GM08714 (cell line): ENCODE measurements at regions not wholly inside any gene's neighbourhood (a gene's known extent, or its start where the extent isn't known, plus 50 kb on each side); places are given as distances from the start of the nearest gene placed in this dataset.

ENCODE experiments used
- H3K4me3 ChIP-seq: fragments of 200-500 bp; sonication (Bioruptor generic); 2 replicates; pipeline ENCODE4 v1.5.1; 2014; ENCODE audit warnings: mild to moderate bottlenecking, low read length, inconsistent platforms
- ZNF274 ChIP-seq: IDR thresholded peaks from 2 replicates; pipeline ENCODE4 v1.6.1; 2012; ENCODE audit warnings: mild to moderate bottlenecking, low read depth, low read length

GRCh38 chr2:155372969-155373368, 674.5 kb downstream of the KCNJ3 start:
- H3K4me3 ChIP-seq: no peak overlapping the region
- no peak for TF ChIP-seq ZNF274

DNA sequence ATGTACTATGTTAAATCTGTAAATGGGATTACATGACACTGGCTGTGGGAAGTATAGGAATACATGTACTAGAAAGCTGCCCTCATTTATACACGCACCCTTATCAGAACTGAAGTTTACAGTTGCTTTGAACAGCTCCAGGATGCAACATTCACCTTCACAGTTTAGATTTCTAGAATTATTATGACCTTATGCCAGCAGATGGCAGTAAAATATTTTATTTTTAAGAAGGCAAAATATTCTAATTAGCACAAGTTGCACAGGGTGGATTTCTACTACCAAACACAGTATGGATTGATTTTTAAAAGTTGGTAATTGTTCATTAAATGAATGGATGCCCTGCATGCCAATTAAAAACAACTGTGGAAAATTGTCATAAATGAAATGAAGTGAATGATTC, 670.4 kb downstream of the KCNJ3 start:
- no peak for TF ChIP-seq ZNF274

DNA sequence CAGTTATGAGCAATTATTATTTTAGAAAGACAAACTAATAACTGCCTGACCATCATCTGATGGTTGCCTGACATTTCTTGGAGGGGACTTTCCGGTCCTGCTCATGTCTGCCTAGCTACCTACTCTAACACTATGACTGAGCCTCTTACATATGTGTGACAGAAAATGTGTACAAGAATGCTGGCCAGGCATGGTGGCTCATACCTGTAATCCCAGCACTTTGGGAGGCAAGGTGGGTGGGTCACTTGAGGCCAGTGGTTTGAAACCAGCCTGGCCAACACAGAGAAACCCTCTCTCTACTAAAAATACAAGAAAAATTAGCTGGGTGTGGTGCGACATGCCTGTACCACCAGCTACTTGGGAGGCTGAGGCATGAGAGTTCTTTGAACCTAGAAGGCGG, 666.3 kb downstream of the KCNJ3 start:
- TF ChIP-seq ZNF274: no peak
- H3K4me3 ChIP-seq: no peak overlapping the region

More for the DNA sequence above, 670.4 kb downstream of the KCNJ3 start:
- no peak overlapping the region for H3K4me3 ChIP-seq

GRCh38 chr2:155363349-155363888, 664.9 kb downstream of the KCNJ3 start:
- no peak for TF ChIP-seq ZNF274
- H3K4me3 ChIP-seq: no peak overlapping the region

- TF ChIP-seq ZNF274: no peak
- no peak overlapping the region for H3K4me3 ChIP-seq
Measured at GRCh38 chr2:155357172-155357571, 658.7 kb downstream of the KCNJ3 start.

DNA sequence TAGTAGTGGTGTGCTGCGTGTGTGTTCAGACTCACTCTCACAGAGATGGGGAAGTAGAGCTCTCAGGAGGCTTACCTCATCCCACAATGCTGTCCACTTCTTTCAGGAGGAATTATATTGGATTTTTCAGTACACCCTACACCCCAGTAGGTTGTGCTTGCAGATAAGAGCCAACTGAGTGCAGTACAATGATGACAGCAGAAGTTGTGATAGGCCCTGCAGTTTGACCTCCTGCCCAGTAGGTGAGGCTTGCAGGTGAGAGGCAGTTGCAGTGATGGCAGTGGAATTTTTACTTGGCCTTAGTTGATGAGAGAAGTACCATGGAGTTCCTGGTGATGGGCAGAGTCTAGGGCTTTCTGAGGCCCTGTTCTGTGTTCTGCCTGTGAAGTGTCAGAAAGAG, 657.8 kb downstream of the KCNJ3 start:
- TF ChIP-seq ZNF274: no peak
- H3K4me3 ChIP-seq: no peak overlapping the region

GRCh38 chr2:155350783-155351580, 652.5 kb downstream of the KCNJ3 start:
- no peak for TF ChIP-seq ZNF274
- H3K4me3 ChIP-seq: no peak overlapping the region

DNA sequence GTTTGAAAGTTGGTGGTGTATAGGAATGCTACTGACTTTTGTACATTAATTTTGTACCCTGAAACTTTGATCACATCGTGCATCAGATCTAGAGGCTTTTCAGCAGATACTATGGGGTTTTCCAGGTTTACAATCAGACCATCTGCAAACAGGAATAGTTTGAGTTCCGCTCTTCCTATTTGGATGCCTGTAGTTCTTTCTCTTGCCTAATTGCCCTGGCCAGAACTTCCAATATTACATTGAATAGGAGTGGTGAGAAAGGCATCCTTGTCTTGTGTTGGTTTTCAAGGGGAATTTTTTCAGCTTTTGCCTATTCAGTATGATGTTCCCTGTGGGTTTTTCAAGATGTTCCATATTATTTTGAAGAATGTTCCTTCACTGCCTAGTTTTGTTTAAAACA, 633.5 kb downstream of the KCNJ3 start:
- TF ChIP-seq ZNF274: no peak
- no peak overlapping the region for H3K4me3 ChIP-seq

DNA sequence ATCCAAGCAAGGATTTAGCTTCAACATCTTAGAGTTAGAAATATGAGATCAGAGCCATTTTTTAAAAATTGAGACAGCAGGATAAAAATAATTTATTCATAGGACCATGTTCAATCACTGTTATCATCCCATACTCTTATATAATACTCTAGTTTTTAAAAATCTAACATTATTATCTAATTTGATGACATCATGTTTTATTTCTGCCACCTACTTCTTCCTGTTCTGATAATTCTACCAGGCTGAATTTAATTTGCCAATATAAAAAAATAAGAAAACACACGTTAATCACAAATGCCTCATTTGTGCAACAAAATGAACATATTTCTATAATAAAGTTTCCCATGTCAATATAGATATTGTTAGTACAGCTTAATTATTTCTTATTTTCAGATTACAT, 621.7 kb downstream of the KCNJ3 start:
- no peak for TF ChIP-seq ZNF274

GRCh38 chr2:155318710-155319109, 620.2 kb downstream of the KCNJ3 start:
- no peak for TF ChIP-seq ZNF274
- H3K4me3 ChIP-seq: no peak overlapping the region

More for the DNA sequence above, 621.7 kb downstream of the KCNJ3 start:
- no peak overlapping the region for H3K4me3 ChIP-seq

GRCh38 chr2:155315768-155316167, 617.3 kb downstream of the KCNJ3 start:
- TF ChIP-seq ZNF274: no peak
- no peak overlapping the region for H3K4me3 ChIP-seq

GRCh38 chr2:155310589-155310988, 612.1 kb downstream of the KCNJ3 start:
- no peak for TF ChIP-seq ZNF274
- H3K4me3 ChIP-seq: no peak overlapping the region

- no peak for TF ChIP-seq ZNF274
- H3K4me3 ChIP-seq: no peak overlapping the region
Measured at GRCh38 chr2:155309483-155309882, 611.0 kb downstream of the KCNJ3 start.

DNA sequence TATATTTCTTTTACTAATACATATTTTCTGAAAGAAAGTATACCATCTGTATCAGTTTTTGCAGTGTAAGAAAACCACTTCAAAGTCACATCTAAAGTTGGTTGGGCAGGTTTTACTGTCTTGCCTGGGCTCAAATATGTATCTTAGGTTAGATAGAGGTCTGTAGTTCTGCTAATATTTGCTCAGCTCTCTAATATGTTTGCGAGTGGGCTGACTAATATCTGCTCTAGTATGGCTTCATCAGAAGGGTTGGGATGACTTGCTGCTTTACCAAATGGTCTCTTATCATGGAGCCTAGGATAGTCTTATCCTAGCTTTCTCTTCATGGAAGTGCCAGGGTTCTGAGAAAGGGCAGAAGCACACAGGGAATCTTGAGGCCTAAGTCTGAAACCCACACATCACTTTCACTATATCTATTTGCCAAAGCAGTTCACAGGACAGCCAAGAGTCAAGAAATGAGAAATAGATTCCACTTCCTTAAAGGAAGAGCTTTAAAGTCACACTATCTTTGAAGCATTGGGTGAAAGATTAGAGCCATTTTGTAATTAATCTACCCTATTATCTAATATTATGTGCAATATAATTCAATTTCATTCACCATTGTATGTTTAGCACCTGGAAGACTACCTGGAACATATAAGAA, 610.0 kb downstream of the KCNJ3 start:
- no peak for TF ChIP-seq ZNF274
- no peak overlapping the region for H3K4me3 ChIP-seq

GRCh38 chr2:155301221-155301620, 602.7 kb downstream of the KCNJ3 start:
- TF ChIP-seq ZNF274: no peak
- H3K4me3 ChIP-seq: no peak overlapping the region
